ENCODE measurements at regions not wholly inside any gene's neighbourhood (a gene's known extent, or its start where the extent isn't known, plus 50 kb on each side); places are given as distances from the start of the nearest gene placed in this dataset.
"Not testable (repeated sequence)": the region's sequence is repeated elsewhere in the genome, so short reads cannot be mapped to it uniquely, and the experiment has no call there.

GRCh38 chr2:111567233-111567632, 316.8 kb downstream of the ANAPC1 start:
- H3K4me1 ChIP-seq (ENCODE audit: control insufficient read depth in 2 of 3, insufficient read depth in 2 of 3, low read depth in 1 of 3, low read length in 3 of 3); H3K9me3 ChIP-seq (ENCODE audit: control insufficient read depth in 2 of 3, insufficient read depth in 1 of 3, low read length in 3 of 3); H3K4me3 ChIP-seq (ENCODE audit: low read length in 3 of 3); intact Hi-C loops (cut with DNase I); H3K36me3 ChIP-seq (ENCODE audit: control insufficient read depth in 2 of 3, insufficient read depth in 3 of 3, low read length in 3 of 3); H3K9ac ChIP-seq (ENCODE audit: low read length in 3 of 3); H3K27ac ChIP-seq (ENCODE audit: low read depth in 2 of 2, low read length in 2 of 2); H3K27me3 ChIP-seq (ENCODE audit: control insufficient read depth, insufficient read depth, low read length); DNase-seq; FAIRE-seq: not testable (repeated sequence)

GRCh38 chr2:111569356-111570199, 314.4 kb downstream of the ANAPC1 start:
- H3K4me1 ChIP-seq (ENCODE audit: control insufficient read depth in 2 of 3, insufficient read depth in 2 of 3, low read depth in 1 of 3, low read length in 3 of 3); FAIRE-seq; H3K36me3 ChIP-seq (ENCODE audit: control insufficient read depth in 2 of 3, insufficient read depth in 3 of 3, low read length in 3 of 3); H3K9me3 ChIP-seq (ENCODE audit: control insufficient read depth in 2 of 3, insufficient read depth in 1 of 3, low read length in 3 of 3); H3K4me3 ChIP-seq (ENCODE audit: low read length in 3 of 3); H3K9ac ChIP-seq (ENCODE audit: low read length in 3 of 3); DNase-seq; H3K27ac ChIP-seq (ENCODE audit: low read depth in 2 of 2, low read length in 2 of 2); intact Hi-C loops (cut with DNase I); H3K27me3 ChIP-seq (ENCODE audit: control insufficient read depth, insufficient read depth, low read length): not testable (repeated sequence)

- H3K36me3 ChIP-seq (ENCODE audit: control insufficient read depth in 2 of 3, insufficient read depth in 3 of 3, low read length in 3 of 3); H3K27me3 ChIP-seq (ENCODE audit: control insufficient read depth, insufficient read depth, low read length); H3K9me3 ChIP-seq (ENCODE audit: control insufficient read depth in 2 of 3, insufficient read depth in 1 of 3, low read length in 3 of 3); H3K9ac ChIP-seq (ENCODE audit: low read length in 3 of 3); intact Hi-C loops (cut with DNase I); FAIRE-seq; H3K27ac ChIP-seq (ENCODE audit: low read depth in 2 of 2, low read length in 2 of 2); H3K4me3 ChIP-seq (ENCODE audit: low read length in 3 of 3); H3K4me1 ChIP-seq (ENCODE audit: control insufficient read depth in 2 of 3, insufficient read depth in 2 of 3, low read depth in 1 of 3, low read length in 3 of 3): not testable (repeated sequence)
- peak in 1 of 5 donors; percentile 46 for DNase-seq
Measured at GRCh38 chr2:111570300-111571114, 313.5 kb downstream of the ANAPC1 start.

- H3K36me3 ChIP-seq (ENCODE audit: control insufficient read depth in 2 of 3, insufficient read depth in 3 of 3, low read length in 3 of 3); H3K9me3 ChIP-seq (ENCODE audit: control insufficient read depth in 2 of 3, insufficient read depth in 1 of 3, low read length in 3 of 3); H3K27me3 ChIP-seq (ENCODE audit: control insufficient read depth, insufficient read depth, low read length); FAIRE-seq; DNase-seq; H3K4me1 ChIP-seq (ENCODE audit: control insufficient read depth in 2 of 3, insufficient read depth in 2 of 3, low read depth in 1 of 3, low read length in 3 of 3); H3K4me3 ChIP-seq (ENCODE audit: low read length in 3 of 3); intact Hi-C loops (cut with DNase I); H3K9ac ChIP-seq (ENCODE audit: low read length in 3 of 3); H3K27ac ChIP-seq (ENCODE audit: low read depth in 2 of 2, low read length in 2 of 2): not testable (repeated sequence)
Measured at GRCh38 chr2:111574803-111575202, 309.2 kb downstream of the ANAPC1 start.

GRCh38 chr2:111577154-111577885, 306.7 kb downstream of the ANAPC1 start:
- H3K9me3 ChIP-seq (ENCODE audit: control insufficient read depth in 2 of 3, insufficient read depth in 1 of 3, low read length in 3 of 3); H3K4me3 ChIP-seq (ENCODE audit: low read length in 3 of 3); H3K4me1 ChIP-seq (ENCODE audit: control insufficient read depth in 2 of 3, insufficient read depth in 2 of 3, low read depth in 1 of 3, low read length in 3 of 3); H3K27me3 ChIP-seq (ENCODE audit: control insufficient read depth, insufficient read depth, low read length); H3K27ac ChIP-seq (ENCODE audit: low read depth in 2 of 2, low read length in 2 of 2); DNase-seq; FAIRE-seq; intact Hi-C loops (cut with DNase I); H3K9ac ChIP-seq (ENCODE audit: low read length in 3 of 3); H3K36me3 ChIP-seq (ENCODE audit: control insufficient read depth in 2 of 3, insufficient read depth in 3 of 3, low read length in 3 of 3): not testable (repeated sequence)

- H3K9me3 ChIP-seq (ENCODE audit: control insufficient read depth in 2 of 3, insufficient read depth in 1 of 3, low read length in 3 of 3); H3K36me3 ChIP-seq (ENCODE audit: control insufficient read depth in 2 of 3, insufficient read depth in 3 of 3, low read length in 3 of 3); intact Hi-C loops (cut with DNase I); FAIRE-seq; H3K27me3 ChIP-seq (ENCODE audit: control insufficient read depth, insufficient read depth, low read length); H3K9ac ChIP-seq (ENCODE audit: low read length in 3 of 3); H3K27ac ChIP-seq (ENCODE audit: low read depth in 2 of 2, low read length in 2 of 2); DNase-seq; H3K4me3 ChIP-seq (ENCODE audit: low read length in 3 of 3); H3K4me1 ChIP-seq (ENCODE audit: control insufficient read depth in 2 of 3, insufficient read depth in 2 of 3, low read depth in 1 of 3, low read length in 3 of 3): not testable (repeated sequence)
Measured at GRCh38 chr2:111579500-111580134, 304.4 kb downstream of the ANAPC1 start.

GRCh38 chr2:111580616-111581015, 303.4 kb downstream of the ANAPC1 start:
- H3K27ac ChIP-seq (ENCODE audit: low read depth in 2 of 2, low read length in 2 of 2); H3K9ac ChIP-seq (ENCODE audit: low read length in 3 of 3); intact Hi-C loops (cut with DNase I); H3K27me3 ChIP-seq (ENCODE audit: control insufficient read depth, insufficient read depth, low read length); H3K36me3 ChIP-seq (ENCODE audit: control insufficient read depth in 2 of 3, insufficient read depth in 3 of 3, low read length in 3 of 3); DNase-seq; H3K9me3 ChIP-seq (ENCODE audit: control insufficient read depth in 2 of 3, insufficient read depth in 1 of 3, low read length in 3 of 3); H3K4me1 ChIP-seq (ENCODE audit: control insufficient read depth in 2 of 3, insufficient read depth in 2 of 3, low read depth in 1 of 3, low read length in 3 of 3); H3K4me3 ChIP-seq (ENCODE audit: low read length in 3 of 3); FAIRE-seq: not testable (repeated sequence)

All from kidney (tissue), 10 donors.